ENCODE measurements at regions not wholly inside any gene's neighbourhood (a gene's known extent, or its start where the extent isn't known, plus 50 kb on each side); places are given as distances from the start of the nearest gene placed in this dataset.

GRCh38 chr5:158378931-158379330, 520.0 kb upstream of the CLINT1 start:
- no peak for DNase-seq (ENCODE audit: extremely low read depth in 1 of 2, low read depth in 1 of 2)

GRCh38 chr5:158376679-158377078, 517.7 kb upstream of the CLINT1 start:
- no peak for DNase-seq (ENCODE audit: extremely low read depth in 1 of 2, low read depth in 1 of 2)

- DNase-seq (ENCODE audit: extremely low read depth in 1 of 2, low read depth in 1 of 2) = no peak
Observed at GRCh38 chr5:158375531-158375930, 516.6 kb upstream of the CLINT1 start.

GRCh38 chr5:158373608-158374395, 514.9 kb upstream of the CLINT1 start:
- DNase-seq (ENCODE audit: extremely low read depth in 1 of 2, low read depth in 1 of 2) = no peak

GRCh38 chr5:158369241-158369640, 510.3 kb upstream of the CLINT1 start:
- no peak for DNase-seq (ENCODE audit: extremely low read depth in 1 of 2, low read depth in 1 of 2)

GRCh38 chr5:158368686-158369085, 509.7 kb upstream of the CLINT1 start:
- no peak for DNase-seq (ENCODE audit: extremely low read depth in 1 of 2, low read depth in 1 of 2)

- no peak for DNase-seq (ENCODE audit: extremely low read depth in 1 of 2, low read depth in 1 of 2)
Observed at GRCh38 chr5:158364367-158364766, 505.4 kb upstream of the CLINT1 start.

GRCh38 chr5:158354958-158355357, 496.0 kb upstream of the CLINT1 start:
- no peak for DNase-seq (ENCODE audit: extremely low read depth in 1 of 2, low read depth in 1 of 2)

- DNase-seq (ENCODE audit: extremely low read depth in 1 of 2, low read depth in 1 of 2) = no peak
Observed at GRCh38 chr5:158351485-158352125, 492.7 kb upstream of the CLINT1 start.

- DNase-seq (ENCODE audit: extremely low read depth in 1 of 2, low read depth in 1 of 2) = no peak
Observed at GRCh38 chr5:158349987-158350386, 491.0 kb upstream of the CLINT1 start.

- no peak for DNase-seq (ENCODE audit: extremely low read depth in 1 of 2, low read depth in 1 of 2)
Observed at GRCh38 chr5:158344376-158344775, 485.4 kb upstream of the CLINT1 start.

- no peak for DNase-seq (ENCODE audit: extremely low read depth in 1 of 2, low read depth in 1 of 2)
Observed at GRCh38 chr5:158340608-158341007, 481.7 kb upstream of the CLINT1 start.

GRCh38 chr5:158326256-158326655, 467.3 kb upstream of the CLINT1 start:
- no peak for DNase-seq (ENCODE audit: extremely low read depth in 1 of 2, low read depth in 1 of 2)

GRCh38 chr5:158324236-158324635, 465.3 kb upstream of the CLINT1 start:
- DNase-seq (ENCODE audit: extremely low read depth in 1 of 2, low read depth in 1 of 2) = no peak

- DNase-seq (ENCODE audit: extremely low read depth in 1 of 2, low read depth in 1 of 2) = no peak
Observed at GRCh38 chr5:158322620-158323019, 463.7 kb upstream of the CLINT1 start.

- no peak for DNase-seq (ENCODE audit: extremely low read depth in 1 of 2, low read depth in 1 of 2)
Observed at GRCh38 chr5:158320934-158321333, 462.0 kb upstream of the CLINT1 start.

- no peak for DNase-seq (ENCODE audit: extremely low read depth in 1 of 2, low read depth in 1 of 2)
Observed at GRCh38 chr5:158320178-158320674, 461.3 kb upstream of the CLINT1 start.

- no peak for DNase-seq (ENCODE audit: extremely low read depth in 1 of 2, low read depth in 1 of 2)
Observed at GRCh38 chr5:158317507-158317906, 458.6 kb upstream of the CLINT1 start.

GRCh38 chr5:158313733-158314464, 455.0 kb upstream of the CLINT1 start:
- no peak for DNase-seq (ENCODE audit: extremely low read depth in 1 of 2, low read depth in 1 of 2)

GRCh38 chr5:158313027-158313732, 454.2 kb upstream of the CLINT1 start:
- DNase-seq (ENCODE audit: extremely low read depth in 1 of 2, low read depth in 1 of 2) = no peak
